Endothelial cell of umbilical vein (primary cell): ENCODE measurements at regions not wholly inside any gene's neighbourhood (a gene's known extent, or its start where the extent isn't known, plus 50 kb on each side); places are given as distances from the start of the nearest gene placed in this dataset.

Source experiments
- BruUV-seq: library from RNA; stranded (reverse); fragments of 400-500 nt; replicated peaks from 2 replicates; lab custom pipeline; 2021; lab: Mats Ljungman, UMichigan
- CTCF ChIA-PET: fragments of 300-600, 350-600 bp; sonication (Branson Sonifier 250); formaldehyde crosslinking; loops from one replicate; lab custom pipeline; 2021; ENCODE audit warnings: antibody characterized with exemption, inconsistent platforms; lab: Charles Lee
- POLR2A ChIA-PET: fragments of 300-600, 350-600 bp; sonication (Branson Sonifier 250); formaldehyde crosslinking; loops from one replicate; lab custom pipeline; 2021; ENCODE audit warnings: antibody characterized with exemption, inconsistent platforms; lab: Charles Lee
- DNase-seq: peaks from one replicate; pipeline ENCODE4 v3.0.0-alpha.2; 2011; ENCODE audit warnings: low read depth, low spot score
- FAIRE-seq: peaks from 2 replicates; lab custom pipeline; 2011; peaks lifted over from hg19 to GRCh38; lab: Jason Lieb, UNC
- H2AFZ ChIP-seq: 2 replicates; pipeline ENCODE4 v1.6.0; 2012; ENCODE audit warnings: low read depth, low read length, control low read depth, inconsistent platforms
- H3K27ac ChIP-seq: 2 replicates; pipeline ENCODE4 v1.5.1; 2011; ENCODE audit warnings: low read depth, mild to moderate bottlenecking, control low read depth, low read length, moderate library complexity; ENCODE audit not compliant: insufficient read depth
- H3K27me3 ChIP-seq, 2 experiments: 2 replicates each; pipeline versions ENCODE4 v1.6.0 to v1.6.1; 2011; ENCODE audit warnings: low read length in 2 of 2, mixed read lengths in 1 of 2; ENCODE audit not compliant: control insufficient read depth in 2 of 2, insufficient read depth in 2 of 2
- H3K36me3 ChIP-seq, 2 experiments: 2 replicates in 1 of 2; 3 replicates in 1 of 2; pipeline ENCODE4 v1.5.1; 2011; ENCODE audit warnings: low read length in 2 of 2, mild to moderate bottlenecking in 1 of 2, moderate library complexity in 1 of 2; ENCODE audit not compliant: control insufficient read depth in 2 of 2, insufficient read depth in 2 of 2; ENCODE audit errors: extremely low read depth in 1 of 2
- H3K4me1 ChIP-seq: 3 replicates; pipeline ENCODE4 v1.5.1; 2011; ENCODE audit warnings: mild to moderate bottlenecking, low read length; ENCODE audit not compliant: control insufficient read depth, insufficient read depth; ENCODE audit errors: extremely low read depth
- H3K4me2 ChIP-seq: 2 replicates; pipeline ENCODE4 v1.6.1; 2011; ENCODE audit warnings: low read length, control low read depth, mixed read lengths; ENCODE audit not compliant: insufficient read depth
- H3K4me3 ChIP-seq, 3 experiments: fragments of 200-600 bp in 1 of 3; sonication (generic), shearing (Covaris generic) in 1 of 3; replicated peaks in 1 of 3; 2 replicates each; pipeline ENCODE4 v1.5.1; 2011 to 2016; ENCODE audit warnings: control low read depth in 3 of 3, low read length in 3 of 3, mild to moderate bottlenecking in 2 of 3, inconsistent platforms in 1 of 3, low read depth in 1 of 3, moderate library complexity in 1 of 3; ENCODE audit not compliant: insufficient read depth in 1 of 3
- H3K79me2 ChIP-seq: 2 replicates; pipeline ENCODE4 v1.6.0; 2012; ENCODE audit warnings: low read length, inconsistent platforms; ENCODE audit not compliant: control insufficient read depth, insufficient read depth
- H3K9ac ChIP-seq: replicated peaks from 2 replicates; pipeline ENCODE3; 2011; ENCODE audit warnings: low read length, control low read depth; ENCODE audit not compliant: insufficient read depth; ENCODE audit errors: extremely low read depth
- H3K9me1 ChIP-seq: replicated peaks from 3 replicates; pipeline ENCODE4 v1.6.0; 2011; ENCODE audit warnings: mild to moderate bottlenecking, low read length; ENCODE audit not compliant: control insufficient read depth, insufficient read depth; ENCODE audit errors: extremely low read depth
- H3K9me3 ChIP-seq: replicated peaks from 2 replicates; pipeline ENCODE4 v1.5.1; 2012; ENCODE audit warnings: low read length, inconsistent platforms; ENCODE audit not compliant: control insufficient read depth, insufficient read depth
- H4K20me1 ChIP-seq: replicated peaks from 2 replicates; pipeline ENCODE3; 2011; ENCODE audit warnings: mild to moderate bottlenecking, low read length; ENCODE audit not compliant: control insufficient read depth, insufficient read depth; ENCODE audit errors: extremely low read depth
- CTCF ChIP-seq, 2 donors: IDR thresholded peaks; 1 replicate in 1 of 2; 2 replicates in 1 of 2; pipeline ENCODE4 v1.5.1; 2011; ENCODE audit warnings: low read length in 2 of 2, mild to moderate bottlenecking in 2 of 2, moderate library complexity in 2 of 2, control low read depth in 1 of 2, inconsistent platforms in 1 of 2, low read depth in 1 of 2; ENCODE audit not compliant: insufficient read depth in 1 of 2; ENCODE audit errors: extremely low read depth in 1 of 2
- EZH2 ChIP-seq: IDR thresholded peaks from 2 replicates; pipeline ENCODE4 v1.6.1; 2012; ENCODE audit warnings: borderline replicate concordance, low read depth, mild to moderate bottlenecking, moderate library complexity, low read length, inconsistent platforms; ENCODE audit not compliant: severe bottlenecking
- FOS ChIP-seq: IDR thresholded peaks from 2 replicates; pipeline ENCODE4 v1.6.1; 2011; ENCODE audit warnings: mild to moderate bottlenecking, low read length, moderate library complexity, borderline replicate concordance; ENCODE audit not compliant: insufficient read depth
- GATA2 ChIP-seq: IDR thresholded peaks from 2 replicates; pipeline ENCODE4 v1.7.0; 2011; ENCODE audit warnings: low read depth, mild to moderate bottlenecking, moderate library complexity, mixed read lengths, low read length; ENCODE audit not compliant: insufficient read length, insufficient read depth
- JUN ChIP-seq: IDR thresholded peaks from 2 replicates; pipeline ENCODE4 v1.6.1; 2011; ENCODE audit warnings: borderline replicate concordance, low read depth; ENCODE audit not compliant: insufficient read length, insufficient read depth
- MAX ChIP-seq: IDR thresholded peaks from 2 replicates; pipeline ENCODE4 v1.6.1; 2011; ENCODE audit not compliant: insufficient read depth, insufficient read length
- MYC ChIP-seq: IDR thresholded peaks from one replicate; pipeline ENCODE4 v1.6.1; 2011; ENCODE audit warnings: mild to moderate bottlenecking, low read depth, low read length
- POLR2A ChIP-seq: IDR thresholded peaks from 2 replicates; pipeline ENCODE4 v1.6.1; 2012; ENCODE audit warnings: low read depth, mild to moderate bottlenecking, control low read depth, low read length
- POLR2AphosphoS5 ChIP-seq: IDR thresholded peaks from 2 replicates; pipeline ENCODE4 v1.6.1; 2012; ENCODE audit warnings: low read depth, mild to moderate bottlenecking, control low read depth, low read length, moderate library complexity; ENCODE audit not compliant: insufficient read depth
- dilution Hi-C: fragments of 300-500 bp; cut with MboI; formaldehyde crosslinking; loops from one replicate; pipeline ENCODE4 v1.15.0; 2019; ENCODE audit warnings: low sequenced_read_pairs; ENCODE audit not compliant: extremely low pct_ligation_motif_present
- intact Hi-C: fragments of 100-400 bp; cut with micrococcal nuclease; formaldehyde crosslinking; loops from one replicate; pipeline ENCODE4 v1.10.0; 2022

- Histone ChIP-seq H3K4me3 (no peak overlapping the region), H3K9me1 (no peaks in the 10 kb centered on the region), H3K79me2 (no peaks in the 10 kb centered on the region), H3K27me3 (peaks cover 0 to 2% of the 10 kb centered on the region in 2 experiments), H2AFZ (no peak overlapping the region), H3K27ac (no peak overlapping the region), H3K9me3 (no peaks in the 10 kb centered on the region), H3K4me2 (no peak overlapping the region), H4K20me1 (no peaks in the 10 kb centered on the region), H3K4me1 (peaks cover 9% of the 10 kb centered on the region), H3K36me3 (no peaks in the 10 kb centered on the region), H3K9ac (no peak overlapping the region)
- FAIRE-seq (no peak), DNase-seq (no peak)
- no TSS peak for BruUV-seq
- TF ChIP-seq GATA2 (no peak), FOS (no peak), JUN (no peak), POLR2AphosphoS5 (no peak), EZH2 (no peak), MYC (no peak), MAX (no peak), CTCF (IDR thresholded peaks at IDR 0.05; ENCODE audit: extremely low read depth in 1 of 2, insufficient read depth in 1 of 2, low read depth in 1 of 2, low read length in 2 of 2) (no peak), POLR2A (no peak)
- intact Hi-C loops: no loop called here
- CTCF ChIA-PET: no interaction called here
- dilution Hi-C loops: no loop called here
- POLR2A ChIA-PET: no interaction called here
These were observed 64.7 kb upstream of the ST3GAL5 start for GRCh38 chr2:85953476-85953875.
